CD4-positive, alpha-beta T cell (primary cell): ENCODE measurements at regions not wholly inside any gene's neighbourhood (a gene's known extent, or its start where the extent isn't known, plus 50 kb on each side); places are given as distances from the start of the nearest gene placed in this dataset.

Experiments used
- ATAC-seq: fragments of 200-7000 bp; cut with Tn5 transposase; one replicate; pipeline ENCODE4 v1.10.0; 2022; ENCODE audit warnings: mild to moderate bottlenecking; ENCODE audit not compliant: poor library complexity
- CTCF ChIA-PET: fragments of 350-600 bp; sonication (Branson Sonifier 250); formaldehyde crosslinking; loops from one replicate; lab custom pipeline; 2021; ENCODE audit warnings: antibody characterized with exemption, inconsistent platforms; lab: Charles Lee
- POLR2A ChIA-PET: fragments of 350-600 bp; sonication (Branson Sonifier 250); formaldehyde crosslinking; loops from one replicate; lab custom pipeline; 2021; ENCODE audit warnings: antibody characterized with exemption, inconsistent platforms; lab: Charles Lee
- DNase-seq, 14 experiments: peaks; one replicate each; pipeline ENCODE4 v3.0.0-alpha.2; 2013 to 2020; ENCODE audit warnings: mixed read lengths in 2 of 14
- H3K27ac ChIP-seq, 2 donors: one replicate each; pipeline versions ENCODE4 v1.5.1 to v1.7.0; 2013; ENCODE audit warnings: low read length in 2 of 2, low read depth in 1 of 2, mild to moderate bottlenecking in 1 of 2
- H3K27me3 ChIP-seq, 2 experiments: 1 replicate in 1 of 2; 2 replicates in 1 of 2; pipeline versions ENCODE4 v1.6.1 to v1.7.0; 2013; ENCODE audit warnings: low read length in 2 of 2, control low read depth in 1 of 2, mild to moderate bottlenecking in 1 of 2, moderate library complexity in 1 of 2; ENCODE audit not compliant: insufficient read depth in 2 of 2, control insufficient read depth in 1 of 2
- H3K36me3 ChIP-seq: one replicate; pipeline ENCODE4 v1.6.1; 2013; ENCODE audit warnings: low read length, control low read depth; ENCODE audit not compliant: insufficient read depth
- H3K4me1 ChIP-seq: one replicate; pipeline ENCODE4 v1.6.1; 2013; ENCODE audit warnings: low read length, control low read depth; ENCODE audit not compliant: insufficient read depth
- H3K4me3 ChIP-seq: one replicate; pipeline ENCODE4 v1.5.1; 2013; ENCODE audit warnings: mild to moderate bottlenecking, low read length, moderate library complexity
- H3K9me3 ChIP-seq, 2 experiments: 1 replicate in 1 of 2; 2 replicates in 1 of 2; pipeline versions ENCODE4 v1.6.1 to v1.7.0; 2013; ENCODE audit warnings: low read length in 2 of 2, mild to moderate bottlenecking in 2 of 2, control low read depth in 1 of 2, moderate library complexity in 1 of 2; ENCODE audit not compliant: control insufficient read depth in 1 of 2, insufficient read depth in 1 of 2
- H3K27ac Mint-ChIP-seq: one replicate; pipeline ENCODE4 v1.8.0; 2020; ENCODE audit warnings: mixed read lengths
- H3K27me3 Mint-ChIP-seq: one replicate; pipeline ENCODE4 v1.8.0; 2021; ENCODE audit warnings: mixed read lengths
- H3K36me3 Mint-ChIP-seq: one replicate; pipeline ENCODE4 v1.8.0; 2021; ENCODE audit warnings: low read depth, mixed read lengths
- H3K4me1 Mint-ChIP-seq: one replicate; pipeline ENCODE4 v1.8.0; 2021; ENCODE audit warnings: low read depth, mixed read lengths
- H3K4me3 Mint-ChIP-seq: one replicate; pipeline ENCODE4 v1.8.0; 2020; ENCODE audit warnings: mild to moderate bottlenecking, mixed read lengths
- H3K9me3 Mint-ChIP-seq: one replicate; pipeline ENCODE4 v1.8.0; 2020; ENCODE audit warnings: mixed read lengths
- intact Hi-C, 2 experiments: fragments of 100-400 bp; cut with DNase I in 1 of 2; cut with micrococcal nuclease in 1 of 2; formaldehyde crosslinking; loops; one replicate each; pipeline versions ENCODE4 v1.15.1 to v1.9.0; 2023 to 2025; cut with DNase I, micrococcal nuclease
- TF ChIP-seq, protein P1 (sequence below): fragments of 200-600 bp; IDR thresholded peaks from one replicate; pipeline ENCODE4 v1.8.0; 2022; ENCODE audit warnings: antibody characterized with exemption, mild to moderate bottlenecking

DNA sequence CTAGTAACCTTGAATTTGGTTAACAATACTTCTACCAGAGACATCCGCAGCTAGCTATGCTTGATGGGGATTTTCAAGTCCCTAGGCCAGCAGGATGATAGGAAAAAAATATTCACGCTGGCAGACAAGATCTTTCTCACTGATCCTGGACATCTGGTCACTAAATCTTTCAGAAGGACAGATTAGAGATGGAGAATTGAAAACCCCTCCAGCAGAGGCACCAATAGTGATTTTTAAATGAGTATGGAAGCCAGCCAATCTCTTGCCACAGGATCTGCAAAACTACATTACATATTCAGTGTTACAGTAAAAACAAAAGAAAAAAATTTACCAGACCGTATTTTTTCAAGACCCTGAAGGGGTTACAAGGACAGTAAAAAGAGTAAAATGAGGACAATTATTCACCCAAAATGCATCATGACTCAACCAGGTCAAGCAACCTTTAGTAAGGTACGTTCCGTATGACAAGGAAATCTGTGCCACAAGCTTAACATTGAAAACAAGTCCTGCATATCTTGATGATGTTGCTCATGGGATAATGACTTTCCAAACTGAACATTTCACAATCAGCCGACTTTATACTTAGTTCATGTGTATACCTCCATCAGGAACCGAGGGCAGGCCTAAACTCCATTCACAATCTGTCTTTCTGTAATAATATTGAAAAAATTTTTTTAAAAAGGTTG, 239.5 kb downstream of the GXYLT1 start:
- H3K9me3 Mint-ChIP-seq: no peaks in the 10 kb centered on the region
- peaks cover 0 to 2% of the 10 kb centered on the region in 2 experiments for H3K27me3 ChIP-seq
- H3K4me1 ChIP-seq: no peaks in the 10 kb centered on the region
- no peaks in the 10 kb centered on the region for H3K4me1 Mint-ChIP-seq
- intact Hi-C loops: no loop called here
- no peak for ATAC-seq
- no peak for DNase-seq
- H3K9me3 ChIP-seq: no peaks in the 10 kb centered on the region
- ChIA-PET CTCF (no interaction called here), POLR2A (interaction anchor here (0.5 kb wide), 1 partner anchor 219 kb away, joined by 3 read pairs; no protein-coding TSS in a partner anchor)
- no peak overlapping the region for H3K27ac ChIP-seq
- H3K27ac Mint-ChIP-seq: no peak overlapping the region
- H3K36me3 ChIP-seq: no peaks in the 10 kb centered on the region
- H3K4me3 Mint-ChIP-seq: no peak overlapping the region
- TF ChIP-seq, protein P1, sequence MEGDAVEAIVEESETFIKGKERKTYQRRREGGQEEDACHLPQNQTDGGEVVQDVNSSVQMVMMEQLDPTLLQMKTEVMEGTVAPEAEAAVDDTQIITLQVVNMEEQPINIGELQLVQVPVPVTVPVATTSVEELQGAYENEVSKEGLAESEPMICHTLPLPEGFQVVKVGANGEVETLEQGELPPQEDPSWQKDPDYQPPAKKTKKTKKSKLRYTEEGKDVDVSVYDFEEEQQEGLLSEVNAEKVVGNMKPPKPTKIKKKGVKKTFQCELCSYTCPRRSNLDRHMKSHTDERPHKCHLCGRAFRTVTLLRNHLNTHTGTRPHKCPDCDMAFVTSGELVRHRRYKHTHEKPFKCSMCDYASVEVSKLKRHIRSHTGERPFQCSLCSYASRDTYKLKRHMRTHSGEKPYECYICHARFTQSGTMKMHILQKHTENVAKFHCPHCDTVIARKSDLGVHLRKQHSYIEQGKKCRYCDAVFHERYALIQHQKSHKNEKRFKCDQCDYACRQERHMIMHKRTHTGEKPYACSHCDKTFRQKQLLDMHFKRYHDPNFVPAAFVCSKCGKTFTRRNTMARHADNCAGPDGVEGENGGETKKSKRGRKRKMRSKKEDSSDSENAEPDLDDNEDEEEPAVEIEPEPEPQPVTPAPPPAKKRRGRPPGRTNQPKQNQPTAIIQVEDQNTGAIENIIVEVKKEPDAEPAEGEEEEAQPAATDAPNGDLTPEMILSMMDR: no peak
- no peak overlapping the region for H3K4me3 ChIP-seq
- no peaks in the 10 kb centered on the region for H3K27me3 Mint-ChIP-seq
- no peaks in the 10 kb centered on the region for H3K36me3 Mint-ChIP-seq

DNA sequence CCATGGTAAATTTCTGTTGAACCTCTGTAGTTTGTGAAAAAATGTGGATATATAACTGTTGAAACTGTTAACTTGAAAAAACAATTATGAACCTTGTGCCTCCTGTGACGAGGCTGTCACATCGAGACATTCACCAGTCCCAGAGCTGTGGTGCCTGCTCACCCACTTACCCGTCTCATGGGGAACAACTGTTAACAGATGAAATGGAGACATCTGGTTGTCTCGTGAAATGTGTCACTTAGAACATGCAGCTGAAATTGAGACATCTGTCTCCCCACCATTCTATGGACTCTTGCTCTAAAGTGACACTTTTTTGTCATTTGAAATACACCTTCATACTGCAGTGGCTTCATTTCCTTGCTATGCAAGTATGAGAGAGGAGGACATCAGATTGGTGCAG, 240.6 kb downstream of the GXYLT1 start:
- Histone ChIP-seq H3K4me1 (no peaks in the 10 kb centered on the region), H3K9me3 (no peaks in the 10 kb centered on the region), H3K36me3 (no peaks in the 10 kb centered on the region), H3K4me3 (no peak overlapping the region), H3K27me3 (peaks cover 0 to 2% of the 10 kb centered on the region in 2 experiments), H3K27ac (no peak overlapping the region)
- POLR2A ChIA-PET: no interaction called here
- Mint-ChIP-seq H3K36me3 (no peaks in the 10 kb centered on the region), H3K4me1 (no peaks in the 10 kb centered on the region), H3K9me3 (no peaks in the 10 kb centered on the region), H3K4me3 (no peak overlapping the region), H3K27me3 (no peaks in the 10 kb centered on the region), H3K27ac (no peak overlapping the region)
- no peak for DNase-seq
- no peak for ATAC-seq
- intact Hi-C loops: no loop called here
- CTCF ChIA-PET: no interaction called here
- TF ChIP-seq, protein P1: no peak

DNA sequence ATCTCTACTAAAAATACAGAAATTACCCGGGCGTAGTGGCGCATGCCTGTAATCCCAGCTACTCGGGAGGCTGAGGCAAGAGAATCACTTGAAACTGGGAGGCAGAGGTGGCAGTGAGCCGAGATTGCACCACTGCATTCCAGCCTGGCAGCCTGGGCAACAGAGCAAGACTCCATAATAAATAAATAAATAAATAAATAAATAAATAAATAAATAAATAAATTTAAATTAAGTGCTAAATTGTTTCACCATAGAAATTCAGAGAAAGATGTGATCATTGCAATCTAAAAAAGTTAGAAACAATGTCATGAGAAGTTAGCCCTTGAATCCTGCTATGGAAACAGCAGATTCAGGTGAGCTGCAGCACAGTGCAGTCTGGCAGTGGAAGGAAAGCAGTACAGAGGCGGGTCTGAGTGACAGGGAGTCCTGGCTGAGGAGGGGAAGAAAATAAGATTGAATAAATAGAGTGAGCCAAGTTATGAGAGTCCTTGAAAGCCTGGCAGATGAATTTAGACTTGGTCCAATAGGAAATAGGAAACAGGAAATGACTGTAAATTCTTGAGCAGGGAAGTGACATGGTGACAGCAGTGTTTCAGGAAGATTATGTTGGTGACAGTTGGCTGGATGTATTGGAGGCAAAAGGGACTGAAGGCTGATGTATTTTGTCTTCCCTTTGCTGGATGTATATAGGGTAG, 241.5 kb downstream of the GXYLT1 start:
- H3K4me1 ChIP-seq: no peaks in the 10 kb centered on the region
- intact Hi-C loops: no loop called here
- CTCF ChIA-PET: no interaction called here

More for the DNA sequence above, 241.5 kb downstream of the GXYLT1 start:
- Histone ChIP-seq H3K36me3 (no peaks in the 10 kb centered on the region), H3K9me3 (no peaks in the 10 kb centered on the region), H3K27ac (no peak overlapping the region), H3K27me3 (no peaks in the 10 kb centered on the region), H3K4me3 (no peak overlapping the region)
- Mint-ChIP-seq H3K4me1 (no peaks in the 10 kb centered on the region), H3K27ac (no peak overlapping the region), H3K27me3 (no peaks in the 10 kb centered on the region), H3K36me3 (no peaks in the 10 kb centered on the region), H3K9me3 (peaks cover 4% of the 10 kb centered on the region), H3K4me3 (no peak overlapping the region)
- TF ChIP-seq, protein P1: no peak
- POLR2A ChIA-PET: no interaction called here
- no peak for ATAC-seq
- DNase-seq: no peak
